Peyer's patch (tissue), 4 donors: ENCODE measurements at regions not wholly inside any gene's neighbourhood (a gene's known extent, or its start where the extent isn't known, plus 50 kb on each side); places are given as distances from the start of the nearest gene placed in this dataset.

ENCODE experiments used
- DNase-seq, 3 donors: peaks; one replicate each; pipeline ENCODE4 v3.0.0-alpha.2; 2017 to 2019
- H3K27ac ChIP-seq, 4 donors: fragments of 200-600 bp; sonication (generic); one replicate each; pipeline ENCODE4 v1.5.1; 2016 to 2019
- H3K27me3 ChIP-seq, 2 donors: fragments of 200-600 bp; sonication (generic); one replicate each; pipeline ENCODE4 v1.5.1; 2019
- H3K36me3 ChIP-seq, 3 donors: fragments of 200-600 bp; sonication (generic); one replicate each; pipeline ENCODE4 v1.5.1; 2016 to 2019
- H3K4me1 ChIP-seq, 4 donors: fragments of 200-600 bp; sonication (generic); one replicate each; pipeline ENCODE4 v1.5.1; 2016 to 2019
- H3K4me3 ChIP-seq, 4 donors: fragments of 200-600 bp; sonication (generic); 1 replicate in 3 of 4; 2 replicates in 1 of 4; pipeline ENCODE4 v1.5.1; 2016 to 2019; ENCODE audit warnings: mild to moderate bottlenecking in 1 of 4
- H3K9me3 ChIP-seq, 4 donors: fragments of 200-600 bp; sonication (generic); one replicate each; pipeline ENCODE4 v1.5.1; 2016 to 2019; ENCODE audit warnings: mild to moderate bottlenecking in 1 of 4
- CTCF ChIP-seq, 6 experiments: fragments of 450-650 bp in 4 of 6; fragments of 200-600 bp in 2 of 6; sonication (generic) in 1 of 6; IDR thresholded peaks; one replicate each; pipeline ENCODE4 v1.5.1; 2017 to 2019; ENCODE audit warnings: antibody characterized with exemption in 6 of 6, mild to moderate bottlenecking in 3 of 6, moderate library complexity in 1 of 6
- POLR2A ChIP-seq, 2 donors: fragments of 450-650 bp; IDR thresholded peaks; one replicate each; pipeline ENCODE4 v1.5.1; 2017; ENCODE audit warnings: antibody characterized with exemption in 2 of 2, mild to moderate bottlenecking in 2 of 2, moderate library complexity in 2 of 2

GRCh38 chr5:99005506-99005905 lies 76.7 kb upstream of the CHD1 start:
- TF ChIP-seq POLR2A (IDR thresholded peaks at IDR 0.05) (no peak), CTCF (IDR thresholded peaks at IDR 0.05) (no peak)
- no peaks in the 10 kb centered on the region for H3K4me1 ChIP-seq
- no peaks in the 10 kb centered on the region for H3K9me3 ChIP-seq
- no peak overlapping the region for H3K4me3 ChIP-seq
- DNase-seq = no peak
- no peaks in the 10 kb centered on the region for H3K36me3 ChIP-seq
- no peak overlapping the region for H3K27ac ChIP-seq
- no peaks in the 10 kb centered on the region for H3K27me3 ChIP-seq

GRCh38 chr5:99004960-99005359 lies 76.2 kb upstream of the CHD1 start:
- no peaks in the 10 kb centered on the region for H3K36me3 ChIP-seq
- H3K9me3 ChIP-seq = no peaks in the 10 kb centered on the region
- DNase-seq = no peak
- H3K27ac ChIP-seq = no peak overlapping the region
- H3K4me3 ChIP-seq = no peak overlapping the region
- H3K4me1 ChIP-seq = no peaks in the 10 kb centered on the region
- no peaks in the 10 kb centered on the region for H3K27me3 ChIP-seq
- TF ChIP-seq POLR2A (IDR thresholded peaks at IDR 0.05) = no peak
- no peak for TF ChIP-seq CTCF (IDR thresholded peaks at IDR 0.05)

- no peak for DNase-seq
- no peaks in the 10 kb centered on the region for H3K27me3 ChIP-seq
- no peaks in the 10 kb centered on the region for H3K4me1 ChIP-seq
- no peaks in the 10 kb centered on the region for H3K36me3 ChIP-seq
- no peaks in the 10 kb centered on the region for H3K9me3 ChIP-seq
- no peak overlapping the region for H3K27ac ChIP-seq
- TF ChIP-seq CTCF (IDR thresholded peaks at IDR 0.05) = no peak
- TF ChIP-seq POLR2A (IDR thresholded peaks at IDR 0.05) = no peak
- no peak overlapping the region for H3K4me3 ChIP-seq
These were observed 72.1 kb upstream of the CHD1 start for GRCh38 chr5:99000876-99001275.

GRCh38 chr5:99000221-99000620 lies 71.4 kb upstream of the CHD1 start:
- Histone ChIP-seq H3K27ac (no peak overlapping the region), H3K4me1 (no peaks in the 10 kb centered on the region), H3K4me3 (no peak overlapping the region), H3K27me3 (no peaks in the 10 kb centered on the region), H3K36me3 (no peaks in the 10 kb centered on the region), H3K9me3 (no peaks in the 10 kb centered on the region)
- no peak for TF ChIP-seq POLR2A (IDR thresholded peaks at IDR 0.05)
- TF ChIP-seq CTCF (IDR thresholded peaks at IDR 0.05) = no peak
- no peak for DNase-seq

- Histone ChIP-seq H3K36me3 (no peaks in the 10 kb centered on the region), H3K27ac (no peak overlapping the region), H3K9me3 (no peaks in the 10 kb centered on the region), H3K4me3 (no peak overlapping the region), H3K27me3 (no peaks in the 10 kb centered on the region), H3K4me1 (peaks cover 0 to 3% (median 0%) of the 10 kb centered on the region in 4 donors)
- TF ChIP-seq POLR2A (IDR thresholded peaks at IDR 0.05) (no peak), CTCF (IDR thresholded peaks at IDR 0.05) (no peak)
- no peak for DNase-seq
These were observed 70.8 kb upstream of the CHD1 start for GRCh38 chr5:98999631-99000030.

- Histone ChIP-seq H3K36me3 (no peaks in the 10 kb centered on the region), H3K27me3 (no peaks in the 10 kb centered on the region)
- no peak for TF ChIP-seq CTCF (IDR thresholded peaks at IDR 0.05)
- TF ChIP-seq POLR2A (IDR thresholded peaks at IDR 0.05) = no peak
These were observed 68.2 kb upstream of the CHD1 start for GRCh38 chr5:98997000-98997399.

More at GRCh38 chr5:98997000-98997399, 68.2 kb upstream of the CHD1 start:
- H3K9me3 ChIP-seq = no peaks in the 10 kb centered on the region
- DNase-seq = no peak
- H3K27ac ChIP-seq = no peak overlapping the region
- H3K4me3 ChIP-seq = no peak overlapping the region
- H3K4me1 ChIP-seq = peaks cover 0 to 5% (median 0%) of the 10 kb centered on the region in 4 donors
